ENCODE measurements at regions not wholly inside any gene's neighbourhood (a gene's known extent, or its start where the extent isn't known, plus 50 kb on each side); places are given as distances from the start of the nearest gene placed in this dataset.

GRCh38 chr7:123060446-123060845 lies 64.9 kb upstream of the TAS2R16 start:
- H3K4me1 ChIP-seq: peaks cover 3% of the 10 kb centered on the region
- Mint-ChIP-seq H3K9me3 (no peaks in the 10 kb centered on the region), H3K27me3 (ENCODE audit: insufficient read depth, low read depth) (no peaks in the 10 kb centered on the region), H3K27ac (no peak overlapping the region), H3K4me3 (no peak overlapping the region), H3K36me3 (no peaks in the 10 kb centered on the region), H3K4me1 (peaks cover 14% of the 10 kb centered on the region)
- no peaks in the 10 kb centered on the region for H4K20me1 ChIP-seq (ENCODE audit: low read depth)
- no peaks in the 10 kb centered on the region for H3K36me3 ChIP-seq
- DNase-seq (ENCODE audit: low spot score): no peak
- no peak overlapping the region for H3K9ac ChIP-seq
- TF ChIP-seq EZH2 (IDR thresholded peaks at IDR 0.05) (no peak), EZH2phosphoT487 (IDR thresholded peaks at IDR 0.05) (no peak), CTCF (IDR thresholded peaks at IDR 0.05) (no peak)
- no peaks in the 10 kb centered on the region for H3K79me2 ChIP-seq (ENCODE audit: low read depth)
- H3K27me3 ChIP-seq: no peaks in the 10 kb centered on the region
- H2AFZ ChIP-seq (replicated peaks): no peak overlapping the region
- no peak overlapping the region for H3K27ac ChIP-seq
- no peaks in the 10 kb centered on the region for H3F3A ChIP-seq (ENCODE audit: low read depth)
- H3K4me2 ChIP-seq: no peak overlapping the region
- H3K9me3 ChIP-seq (ENCODE audit: low read depth): no peaks in the 10 kb centered on the region
- H3K4me3 ChIP-seq: no peak overlapping the region

GRCh38 chr7:123057911-123058310 lies 62.4 kb upstream of the TAS2R16 start:
- Histone ChIP-seq H3F3A (ENCODE audit: low read depth) (no peaks in the 10 kb centered on the region), H3K79me2 (ENCODE audit: low read depth) (no peaks in the 10 kb centered on the region), H3K27ac (no peak overlapping the region), H3K4me1 (peaks cover 3% of the 10 kb centered on the region), H3K4me3 (no peak overlapping the region), H2AFZ (replicated peaks) (no peak overlapping the region), H3K9me3 (ENCODE audit: low read depth) (no peaks in the 10 kb centered on the region), H4K20me1 (ENCODE audit: low read depth) (no peaks in the 10 kb centered on the region), H3K27me3 (no peaks in the 10 kb centered on the region), H3K36me3 (no peaks in the 10 kb centered on the region), H3K4me2 (no peak overlapping the region), H3K9ac (no peak overlapping the region)
- H3K9me3 Mint-ChIP-seq: peaks cover 8% of the 10 kb centered on the region
- no peak for TF ChIP-seq EZH2 (IDR thresholded peaks at IDR 0.05)
- no peak for TF ChIP-seq CTCF (IDR thresholded peaks at IDR 0.05)
- no peak for TF ChIP-seq EZH2phosphoT487 (IDR thresholded peaks at IDR 0.05)
- H3K36me3 Mint-ChIP-seq: no peaks in the 10 kb centered on the region
- no peak overlapping the region for H3K27ac Mint-ChIP-seq
- peaks cover 16% of the 10 kb centered on the region for H3K4me1 Mint-ChIP-seq
- H3K27me3 Mint-ChIP-seq (ENCODE audit: insufficient read depth, low read depth): no peaks in the 10 kb centered on the region
- DNase-seq (ENCODE audit: low spot score): no peak
- H3K4me3 Mint-ChIP-seq: no peak overlapping the region

GRCh38 chr7:123054357-123055133 lies 59.0 kb upstream of the TAS2R16 start:
- H3K4me3 Mint-ChIP-seq: no peak overlapping the region
- no peaks in the 10 kb centered on the region for H3K9me3 ChIP-seq (ENCODE audit: low read depth)
- H2AFZ ChIP-seq (replicated peaks): peak overlapping the region; percentile 85
- no peaks in the 10 kb centered on the region for H3F3A ChIP-seq (ENCODE audit: low read depth)
- H3K4me3 ChIP-seq: no peak overlapping the region
- peaks cover 3% of the 10 kb centered on the region for H3K4me1 ChIP-seq
- peaks cover 16% of the 10 kb centered on the region for H3K4me1 Mint-ChIP-seq
- H3K36me3 ChIP-seq: no peaks in the 10 kb centered on the region
- H3K27ac Mint-ChIP-seq: peak overlapping the region; percentile 94
- TF ChIP-seq EZH2 (IDR thresholded peaks at IDR 0.05): no peak
- TF ChIP-seq EZH2phosphoT487 (IDR thresholded peaks at IDR 0.05): no peak
- peak; percentile 43 for TF ChIP-seq CTCF (IDR thresholded peaks at IDR 0.05)
- no peak overlapping the region for H3K27ac ChIP-seq
- H3K27me3 Mint-ChIP-seq (ENCODE audit: insufficient read depth, low read depth): peaks cover 2% of the 10 kb centered on the region
- no peaks in the 10 kb centered on the region for H4K20me1 ChIP-seq (ENCODE audit: low read depth)
- no peak overlapping the region for H3K9ac ChIP-seq
- H3K9me3 Mint-ChIP-seq: peaks cover 30% of the 10 kb centered on the region
- H3K36me3 Mint-ChIP-seq: peaks cover 3% of the 10 kb centered on the region
- peak; percentile 65 for DNase-seq (ENCODE audit: low spot score)
- no peaks in the 10 kb centered on the region for H3K79me2 ChIP-seq (ENCODE audit: low read depth)
- H3K4me2 ChIP-seq: no peak overlapping the region
- no peaks in the 10 kb centered on the region for H3K27me3 ChIP-seq

Data from neural progenitor cell (in vitro differentiated cells).